GM18867 (cell line): ENCODE measurements at regions not wholly inside any gene's neighbourhood (a gene's known extent, or its start where the extent isn't known, plus 50 kb on each side); places are given as distances from the start of the nearest gene placed in this dataset.

ENCODE experiments used
- ATAC-seq: cut with Tn5 transposase; IDR thresholded peaks from one replicate; pipeline ENCODE4 v1.9.1; 2021; ENCODE audit warnings: mild to moderate bottlenecking, moderate library complexity; ENCODE audit not compliant: unreplicated experiment

GRCh38 chr14:61940666-61941420 is 178.6 kb downstream of the SNAPC1 start:
- ATAC-seq, result no peak

- ATAC-seq, result no peak
Observed at GRCh38 chr14:61941421-61942150, 179.4 kb downstream of the SNAPC1 start.

GRCh38 chr14:61948376-61948775 is 186.2 kb downstream of the SNAPC1 start:
- ATAC-seq, result no peak

GRCh38 chr14:61950340-61950739 is 188.1 kb downstream of the SNAPC1 start:
- no peak for ATAC-seq

- ATAC-seq, result no peak
Observed at GRCh38 chr14:61953602-61954001, 191.4 kb downstream of the SNAPC1 start.

GRCh38 chr14:61954306-61954705 is 192.1 kb downstream of the SNAPC1 start:
- ATAC-seq, result no peak

GRCh38 chr14:61956517-61956916 is 194.3 kb downstream of the SNAPC1 start:
- no peak for ATAC-seq

- ATAC-seq, result no peak
Observed at GRCh38 chr14:61959348-61959747, 197.1 kb downstream of the SNAPC1 start.

GRCh38 chr14:61961369-61961768 is 199.1 kb downstream of the SNAPC1 start:
- no peak for ATAC-seq

GRCh38 chr14:61963926-61964325 is 201.7 kb downstream of the SNAPC1 start:
- ATAC-seq, result no peak

- no peak for ATAC-seq
Observed at GRCh38 chr14:61965030-61965745, 203.0 kb downstream of the SNAPC1 start.

GRCh38 chr14:61968207-61968606 is 206.0 kb downstream of the SNAPC1 start:
- no peak for ATAC-seq

GRCh38 chr14:61972711-61973110 is 210.5 kb downstream of the SNAPC1 start:
- ATAC-seq, result no peak

- ATAC-seq, result no peak
Observed at GRCh38 chr14:61973981-61974380, 211.8 kb downstream of the SNAPC1 start.

GRCh38 chr14:61977217-61977616 is 215.0 kb downstream of the SNAPC1 start:
- ATAC-seq, result no peak

- ATAC-seq, result no peak
Observed at GRCh38 chr14:61988240-61988639, 226.0 kb downstream of the SNAPC1 start.

- ATAC-seq, result no peak
Observed at GRCh38 chr14:61992139-61992538, 229.9 kb downstream of the SNAPC1 start.

GRCh38 chr14:61992926-61993325 is 230.7 kb downstream of the SNAPC1 start:
- ATAC-seq, result no peak

- no peak for ATAC-seq
Observed at GRCh38 chr14:61994589-61994988, 232.4 kb downstream of the SNAPC1 start.

GRCh38 chr14:61996753-61997152 is 234.5 kb downstream of the SNAPC1 start:
- no peak for ATAC-seq

- ATAC-seq, result no peak
Observed at GRCh38 chr14:61997161-61997560, 234.9 kb downstream of the SNAPC1 start.

GRCh38 chr14:62001963-62002362 is 239.7 kb downstream of the SNAPC1 start:
- ATAC-seq, result no peak
